Fibroblast of mammary gland (primary cell): ENCODE measurements at regions not wholly inside any gene's neighbourhood (a gene's known extent, or its start where the extent isn't known, plus 50 kb on each side); places are given as distances from the start of the nearest gene placed in this dataset.
A peak's percentile ranks its signal among the peaks of the same experiment; 100 is the strongest.

Experiments
- DNase-seq: peaks from one replicate; pipeline ENCODE4 v3.0.0-alpha.2; 2010; ENCODE audit warnings: low read depth
- H3K4me3 ChIP-seq: 2 replicates; pipeline ENCODE4 v1.5.1; 2011; ENCODE audit warnings: low read depth, mild to moderate bottlenecking, low read length, moderate library complexity; ENCODE audit not compliant: control insufficient read depth
- CTCF ChIP-seq: conservative IDR thresholded peaks from 2 replicates; pipeline ENCODE4 v1.5.1; 2011; ENCODE audit warnings: low read depth, low read length, inconsistent platforms; ENCODE audit not compliant: control insufficient read depth, insufficient read depth

GRCh38 chr14:44030831-44031383 is 476.2 kb downstream of the FSCB start:
- H3K4me3 ChIP-seq = no peak overlapping the region
- TF ChIP-seq CTCF = no peak
- no peak for DNase-seq

- peak; percentile 1 for DNase-seq
- no peak overlapping the region for H3K4me3 ChIP-seq
- no peak for TF ChIP-seq CTCF
Observed at GRCh38 chr14:44029933-44030332, 477.1 kb downstream of the FSCB start.

GRCh38 chr14:44027397-44027796 is 479.7 kb downstream of the FSCB start:
- no peak overlapping the region for H3K4me3 ChIP-seq
- no peak for TF ChIP-seq CTCF
- no peak for DNase-seq

- H3K4me3 ChIP-seq = no peak overlapping the region
- no peak for TF ChIP-seq CTCF
Observed at GRCh38 chr14:44010595-44010994, 496.5 kb downstream of the FSCB start.

GRCh38 chr14:44010071-44010470 is 497.0 kb downstream of the FSCB start:
- no peak overlapping the region for H3K4me3 ChIP-seq
- TF ChIP-seq CTCF = no peak
- no peak for DNase-seq

More at GRCh38 chr14:44010595-44010994, 496.5 kb downstream of the FSCB start:
- DNase-seq = no peak

GRCh38 chr14:44009642-44010041 is 497.4 kb downstream of the FSCB start:
- TF ChIP-seq CTCF = no peak
- DNase-seq = no peak
- H3K4me3 ChIP-seq = no peak overlapping the region

- no peak for TF ChIP-seq CTCF
- no peak for DNase-seq
- H3K4me3 ChIP-seq = no peak overlapping the region
Observed at GRCh38 chr14:43988989-43989388, 518.1 kb downstream of the FSCB start.
